ENCODE measurements at regions not wholly inside any gene's neighbourhood (a gene's known extent, or its start where the extent isn't known, plus 50 kb on each side); places are given as distances from the start of the nearest gene placed in this dataset.

DNA sequence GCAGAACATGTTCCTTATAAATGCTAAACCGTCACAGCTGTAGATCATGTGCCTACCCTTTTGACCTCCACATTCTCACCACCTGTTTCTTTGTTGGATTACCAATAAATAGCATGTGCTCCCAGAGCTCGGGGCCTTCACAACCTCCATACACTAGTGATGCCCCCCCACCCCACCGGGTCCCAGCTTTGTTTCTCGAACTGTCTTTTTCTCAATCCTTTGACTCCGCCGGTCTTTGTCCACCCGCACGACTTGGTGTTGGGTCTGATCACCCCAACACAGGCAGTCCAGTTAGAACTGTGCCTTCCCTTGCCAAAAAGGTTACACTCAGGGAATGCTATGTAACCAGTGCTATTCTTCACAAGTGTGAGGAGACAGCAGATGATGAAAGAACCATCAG, 485.9 kb upstream of the C9orf72 start:
- DNase-seq (ENCODE audit: low spot score): no peak
- no peak overlapping the region for H2AFZ ChIP-seq (replicated peaks)
- no peaks in the 10 kb centered on the region for H3K9me3 ChIP-seq (ENCODE audit: low read depth)
- no peaks in the 10 kb centered on the region for H3K4me1 ChIP-seq
- peaks cover 9% of the 10 kb centered on the region for H3K9me3 Mint-ChIP-seq
- H3K27ac Mint-ChIP-seq: no peak overlapping the region
- H3K27me3 Mint-ChIP-seq (ENCODE audit: insufficient read depth, low read depth): peaks cover 2% of the 10 kb centered on the region
- peaks cover 6% of the 10 kb centered on the region for H3K36me3 ChIP-seq
- no peak overlapping the region for H3K4me3 Mint-ChIP-seq
- no peaks in the 10 kb centered on the region for H3F3A ChIP-seq (ENCODE audit: low read depth)
- no peaks in the 10 kb centered on the region for H3K79me2 ChIP-seq (ENCODE audit: low read depth)
- H3K9ac ChIP-seq: no peak overlapping the region
- H3K36me3 Mint-ChIP-seq: no peaks in the 10 kb centered on the region
- no peaks in the 10 kb centered on the region for H3K27me3 ChIP-seq
- H3K27ac ChIP-seq: no peak overlapping the region
- no peaks in the 10 kb centered on the region for H4K20me1 ChIP-seq (ENCODE audit: low read depth)
- no peaks in the 10 kb centered on the region for H3K4me1 Mint-ChIP-seq
- TF ChIP-seq, protein P1, sequence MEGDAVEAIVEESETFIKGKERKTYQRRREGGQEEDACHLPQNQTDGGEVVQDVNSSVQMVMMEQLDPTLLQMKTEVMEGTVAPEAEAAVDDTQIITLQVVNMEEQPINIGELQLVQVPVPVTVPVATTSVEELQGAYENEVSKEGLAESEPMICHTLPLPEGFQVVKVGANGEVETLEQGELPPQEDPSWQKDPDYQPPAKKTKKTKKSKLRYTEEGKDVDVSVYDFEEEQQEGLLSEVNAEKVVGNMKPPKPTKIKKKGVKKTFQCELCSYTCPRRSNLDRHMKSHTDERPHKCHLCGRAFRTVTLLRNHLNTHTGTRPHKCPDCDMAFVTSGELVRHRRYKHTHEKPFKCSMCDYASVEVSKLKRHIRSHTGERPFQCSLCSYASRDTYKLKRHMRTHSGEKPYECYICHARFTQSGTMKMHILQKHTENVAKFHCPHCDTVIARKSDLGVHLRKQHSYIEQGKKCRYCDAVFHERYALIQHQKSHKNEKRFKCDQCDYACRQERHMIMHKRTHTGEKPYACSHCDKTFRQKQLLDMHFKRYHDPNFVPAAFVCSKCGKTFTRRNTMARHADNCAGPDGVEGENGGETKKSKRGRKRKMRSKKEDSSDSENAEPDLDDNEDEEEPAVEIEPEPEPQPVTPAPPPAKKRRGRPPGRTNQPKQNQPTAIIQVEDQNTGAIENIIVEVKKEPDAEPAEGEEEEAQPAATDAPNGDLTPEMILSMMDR (IDR thresholded peaks at IDR 0.05): no peak
- TF ChIP-seq EZH2phosphoT487 (IDR thresholded peaks at IDR 0.05) (no peak), EZH2 (IDR thresholded peaks at IDR 0.05) (no peak)
- no peak overlapping the region for H3K4me3 ChIP-seq
- H3K4me2 ChIP-seq: no peak overlapping the region

DNA sequence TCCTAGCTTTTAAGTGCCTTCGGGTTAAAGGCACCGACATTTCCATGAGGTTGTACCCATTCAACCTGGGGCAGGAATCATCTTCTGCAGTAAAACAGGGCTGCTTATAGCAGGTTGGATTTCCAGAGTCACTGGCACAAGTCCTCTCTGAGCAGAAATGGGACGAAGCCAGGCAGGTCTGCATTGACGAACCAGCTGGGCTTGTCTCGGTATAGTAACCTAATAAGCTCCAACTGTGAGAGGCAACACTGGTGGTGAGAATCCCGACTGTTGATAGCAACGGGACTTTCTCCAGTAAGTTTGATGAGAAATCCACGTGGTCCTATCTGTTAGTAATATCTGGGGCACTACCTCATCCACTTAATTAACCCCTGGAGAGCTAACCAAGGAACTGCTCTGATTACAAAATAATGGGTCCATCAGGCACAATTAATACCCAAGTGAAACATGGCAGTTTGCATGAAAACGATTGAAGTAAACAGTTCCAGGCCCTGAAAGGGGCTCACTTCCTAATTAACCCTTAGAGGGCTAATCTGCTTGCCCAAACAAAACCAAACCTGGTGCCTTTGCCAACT, 491.0 kb upstream of the C9orf72 start:
- H3K4me3 Mint-ChIP-seq: no peak overlapping the region
- H3K27me3 Mint-ChIP-seq (ENCODE audit: insufficient read depth, low read depth): peaks cover 2% of the 10 kb centered on the region
- Histone ChIP-seq H3K36me3 (no peaks in the 10 kb centered on the region), H3F3A (ENCODE audit: low read depth) (no peaks in the 10 kb centered on the region), H3K27me3 (no peaks in the 10 kb centered on the region), H3K9ac (no peak overlapping the region), H4K20me1 (ENCODE audit: low read depth) (no peaks in the 10 kb centered on the region), H3K4me2 (no peak overlapping the region), H3K79me2 (ENCODE audit: low read depth) (no peaks in the 10 kb centered on the region), H3K4me1 (no peaks in the 10 kb centered on the region), H3K27ac (no peak overlapping the region), H3K9me3 (ENCODE audit: low read depth) (no peaks in the 10 kb centered on the region), H3K4me3 (no peak overlapping the region), H2AFZ (replicated peaks) (no peak overlapping the region)
- no peaks in the 10 kb centered on the region for H3K36me3 Mint-ChIP-seq
- H3K9me3 Mint-ChIP-seq: peaks cover under 1% of the 10 kb centered on the region
- no peak overlapping the region for H3K27ac Mint-ChIP-seq
- H3K4me1 Mint-ChIP-seq: no peaks in the 10 kb centered on the region
- TF ChIP-seq EZH2 (IDR thresholded peaks at IDR 0.05) (no peak), EZH2phosphoT487 (IDR thresholded peaks at IDR 0.05) (no peak)
- TF ChIP-seq, protein P1 (IDR thresholded peaks at IDR 0.05): no peak
- DNase-seq (ENCODE audit: low spot score): no peak

DNA sequence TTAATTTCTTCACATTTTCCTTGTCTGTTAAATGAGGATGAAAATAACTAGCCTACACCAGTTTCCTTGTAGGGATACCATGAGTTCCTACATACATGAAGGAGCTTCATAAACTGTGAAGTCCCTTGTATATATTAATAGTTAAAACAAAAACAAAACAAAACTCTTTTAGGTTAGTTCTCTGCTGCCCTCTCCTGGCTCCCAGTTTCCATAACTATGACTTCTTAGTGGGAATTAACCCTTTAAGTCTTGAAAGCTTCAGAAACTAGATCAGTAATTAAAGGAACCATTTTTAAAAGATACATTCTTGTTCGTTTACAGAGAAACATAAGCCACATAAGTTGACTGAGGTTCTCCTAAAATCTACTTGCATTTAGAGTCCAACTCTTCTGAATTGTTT, 500.0 kb upstream of the C9orf72 start:
- peak overlapping the region; percentile 29 for H3K27ac Mint-ChIP-seq
- no peak for TF ChIP-seq EZH2 (IDR thresholded peaks at IDR 0.05)
- TF ChIP-seq, protein P1 (IDR thresholded peaks at IDR 0.05): peak; percentile 88
- TF ChIP-seq EZH2phosphoT487 (IDR thresholded peaks at IDR 0.05): no peak
- peak; percentile 75 for DNase-seq (ENCODE audit: low spot score)
- Histone ChIP-seq H3K36me3 (no peaks in the 10 kb centered on the region), H3K4me2 (no peak overlapping the region), H3K9ac (no peak overlapping the region), H3K4me1 (no peaks in the 10 kb centered on the region), H3F3A (ENCODE audit: low read depth) (no peaks in the 10 kb centered on the region), H3K79me2 (ENCODE audit: low read depth) (no peaks in the 10 kb centered on the region), H3K27me3 (no peaks in the 10 kb centered on the region), H4K20me1 (ENCODE audit: low read depth) (no peaks in the 10 kb centered on the region), H2AFZ (replicated peaks) (peak overlapping the region; percentile 74), H3K27ac (no peak overlapping the region), H3K4me3 (no peak overlapping the region), H3K9me3 (ENCODE audit: low read depth) (no peaks in the 10 kb centered on the region)
- no peaks in the 10 kb centered on the region for H3K9me3 Mint-ChIP-seq
- H3K4me1 Mint-ChIP-seq: no peaks in the 10 kb centered on the region
- no peaks in the 10 kb centered on the region for H3K36me3 Mint-ChIP-seq
- no peak overlapping the region for H3K4me3 Mint-ChIP-seq
- peaks cover 5% of the 10 kb centered on the region for H3K27me3 Mint-ChIP-seq (ENCODE audit: insufficient read depth, low read depth)

Measured in neural progenitor cell (in vitro differentiated cells).